SK-N-SH (cell line): ENCODE measurements at regions not wholly inside any gene's neighbourhood (a gene's known extent, or its start where the extent isn't known, plus 50 kb on each side); places are given as distances from the start of the nearest gene placed in this dataset.

ENCODE experiments used
- CTCF ChIA-PET: fragments of 300-600, 350-600 bp; formaldehyde crosslinking; extraction: SDS; loops from one replicate; lab custom pipeline; 2021; lab: Yijun Ruan, JAX
- POLR2A ChIA-PET: fragments of 350-600 bp; sonication (Branson Sonifier 250); formaldehyde crosslinking; extraction: SDS; loops from one replicate; lab custom pipeline; 2020; ENCODE audit warnings: antibody characterized with exemption, inconsistent platforms; lab: Yijun Ruan, JAX
- DNase-seq: peaks from one replicate; pipeline ENCODE4 v3.0.0; 2012
- H2AFZ ChIP-seq: fragments of 200-600 bp; sonication (generic); 2 replicates; pipeline ENCODE4 v1.8.1; 2016; ENCODE audit warnings: antibody characterized with exemption, mild to moderate bottlenecking, low read depth
- H3F3A ChIP-seq: fragments of 200-600 bp; sonication (generic); replicated peaks from 2 replicates; pipeline ENCODE3; 2016; ENCODE audit warnings: antibody characterized with exemption, mild to moderate bottlenecking; ENCODE audit not compliant: insufficient read depth
- H3K27ac ChIP-seq, 2 experiments: fragments of 200-500 bp in 1 of 2; fragments of 200-600 bp in 1 of 2; sonication (Bioruptor generic) in 1 of 2; sonication (generic), shearing (Covaris generic) in 1 of 2; 2 replicates each; pipeline versions ENCODE4 v1.5.1 to v1.6.1; 2014 to 2016; ENCODE audit warnings: low read depth in 2 of 2, inconsistent platforms in 1 of 2, low read length in 1 of 2, mild to moderate bottlenecking in 1 of 2, mixed read lengths in 1 of 2
- H3K27me3 ChIP-seq: fragments of 200-600 bp; sonication (generic), shearing (Covaris generic); 2 replicates; pipeline ENCODE4 v1.6.1; 2016; ENCODE audit warnings: mixed run types; ENCODE audit not compliant: insufficient read depth
- H3K36me3 ChIP-seq, 2 experiments: fragments of 200-500 bp in 1 of 2; fragments of 200-600 bp in 1 of 2; sonication (Bioruptor generic) in 1 of 2; sonication (generic) in 1 of 2; replicated peaks in 1 of 2; 2 replicates each; pipeline versions ENCODE3 to v1.5.1; 2014 to 2016; ENCODE audit warnings: low read length in 1 of 2, mild to moderate bottlenecking in 1 of 2; ENCODE audit not compliant: insufficient read depth in 2 of 2, control insufficient read depth in 1 of 2
- H3K4me1 ChIP-seq, 2 experiments: fragments of 200-500 bp in 1 of 2; fragments of 200-600 bp in 1 of 2; sonication (Bioruptor generic) in 1 of 2; sonication (generic), shearing (Covaris generic) in 1 of 2; 2 replicates each; pipeline versions ENCODE4 v1.5.1 to v1.6.1; 2014 to 2016; ENCODE audit warnings: low read depth in 1 of 2, low read length in 1 of 2, mixed run types in 1 of 2; ENCODE audit not compliant: insufficient read depth in 2 of 2, control insufficient read depth in 1 of 2
- H3K4me2 ChIP-seq: fragments of 200-600 bp; sonication (generic), shearing (Covaris generic); 2 replicates; pipeline ENCODE4 v1.6.1; 2017; ENCODE audit warnings: mixed run types
- H3K4me3 ChIP-seq, 2 experiments: fragments of 200-500 bp in 1 of 2; fragments of 200-600 bp in 1 of 2; sonication (Bioruptor generic) in 1 of 2; sonication (generic), shearing (Covaris generic) in 1 of 2; 2 replicates each; pipeline versions ENCODE4 v1.5.1 to v1.8.1; 2014 to 2016; ENCODE audit warnings: low read depth in 2 of 2, inconsistent platforms in 1 of 2, low read length in 1 of 2, mild to moderate bottlenecking in 1 of 2, mixed read lengths in 1 of 2, moderate library complexity in 1 of 2
- H3K79me2 ChIP-seq: fragments of 200-600 bp; sonication (generic); 2 replicates; pipeline ENCODE4 v1.8.1; 2017; ENCODE audit warnings: mild to moderate bottlenecking; ENCODE audit not compliant: insufficient read depth
- H3K9ac ChIP-seq: fragments of 200-600 bp; sonication (generic); 2 replicates; pipeline ENCODE4 v1.6.1; 2017; ENCODE audit warnings: mixed run types
- H3K9me2 ChIP-seq: fragments of 200-600 bp; sonication (generic); 2 replicates; pipeline ENCODE4 v1.6.1; 2017; ENCODE audit warnings: mixed run types
- H3K9me3 ChIP-seq: fragments of 200-600 bp; sonication (generic); 2 replicates; pipeline ENCODE4 v1.6.1; 2017; ENCODE audit warnings: mixed run types, mild to moderate bottlenecking, moderate library complexity
- H4K20me1 ChIP-seq: fragments of 200-600 bp; sonication (generic); 2 replicates; pipeline ENCODE4 v1.6.1; 2017; ENCODE audit warnings: mild to moderate bottlenecking, mixed run types; ENCODE audit not compliant: insufficient read depth
- EZH2phosphoT487 ChIP-seq: fragments of 200-600 bp; sonication (generic); IDR thresholded peaks from 2 replicates; pipeline ENCODE4 v1.6.1; 2017; ENCODE audit warnings: low read depth, mixed run types, mild to moderate bottlenecking, antibody characterized with exemption, moderate library complexity, borderline replicate concordance
- FOXM1 ChIP-seq: IDR thresholded peaks from 2 replicates; pipeline ENCODE4 v1.4.0; 2012; ENCODE audit warnings: low read depth, mild to moderate bottlenecking
- GATA2 ChIP-seq: sonication (generic); formaldehyde crosslinking; IDR thresholded peaks from 2 replicates; pipeline ENCODE4 v1.5.0; 2020; ENCODE audit warnings: mild to moderate bottlenecking, missing genetic modification reagents
- MEF2A ChIP-seq: IDR thresholded peaks from 2 replicates; pipeline ENCODE4 v1.4.0; 2012; ENCODE audit warnings: low read depth, borderline replicate concordance
- NFIC ChIP-seq: IDR thresholded peaks from 2 replicates; pipeline ENCODE4 v1.4.0; 2012; ENCODE audit warnings: borderline replicate concordance
- POLR2AphosphoS5 ChIP-seq: IDR thresholded peaks from 2 replicates; pipeline ENCODE4 v1.6.1; 2012; ENCODE audit warnings: low read depth, low read length
- WGBS: methylation state at CpG from one replicate; pipeline ENCODE4 v1.1.6; 2017; ENCODE audit warnings: low lambda C conversion rate; 5-methylcytosine and 5-hydroxymethylcytosine counted together
- TF ChIP-seq, protein P1 (sequence below): IDR thresholded peaks from 2 replicates; pipeline ENCODE4 v1.4.0; 2012; ENCODE audit warnings: low read depth, borderline replicate concordance
- TF ChIP-seq, protein P2 (sequence below): fragments of 150-350 bp; IDR thresholded peaks from 2 replicates; pipeline ENCODE4 v1.6.1; 2017; ENCODE audit warnings: antibody characterized with exemption, low read length, low read depth, borderline replicate concordance

DNA sequence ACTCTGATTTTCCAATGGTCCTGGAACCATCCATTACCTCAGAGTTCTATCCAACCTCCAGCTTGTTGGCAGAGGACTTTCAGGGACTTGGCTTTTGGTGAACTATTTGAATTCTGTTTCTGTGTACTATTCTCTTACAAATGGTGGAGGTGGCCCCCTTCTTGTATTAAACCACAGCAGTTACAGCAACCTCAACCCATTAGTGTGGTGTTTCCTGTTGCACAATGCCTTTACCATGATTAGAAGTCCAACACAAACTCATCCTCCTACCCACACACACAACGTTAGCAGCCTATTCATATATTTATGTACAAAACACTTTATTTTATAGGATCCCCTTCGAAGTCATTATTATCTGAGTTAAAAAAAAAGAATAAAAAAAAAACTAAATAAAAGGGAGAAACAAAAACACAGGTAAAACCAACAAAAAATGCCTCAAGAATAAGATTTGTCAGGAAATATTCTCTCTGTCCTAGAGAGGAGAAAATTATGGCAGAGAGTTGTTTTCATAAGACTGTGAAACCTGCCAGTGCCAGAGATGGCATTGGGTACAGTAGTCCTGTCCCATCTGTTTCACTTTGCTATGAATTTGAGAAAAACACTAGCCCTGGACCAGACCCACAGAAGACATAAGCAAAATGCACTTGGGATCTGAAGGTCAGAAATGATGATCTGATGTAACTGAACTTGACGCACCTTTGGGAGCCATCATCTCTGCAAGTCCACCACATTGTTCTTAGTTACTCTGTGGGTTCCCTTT, 1896.0 kb upstream of the PIK3C3 start (continued):
- TF ChIP-seq, protein P1, sequence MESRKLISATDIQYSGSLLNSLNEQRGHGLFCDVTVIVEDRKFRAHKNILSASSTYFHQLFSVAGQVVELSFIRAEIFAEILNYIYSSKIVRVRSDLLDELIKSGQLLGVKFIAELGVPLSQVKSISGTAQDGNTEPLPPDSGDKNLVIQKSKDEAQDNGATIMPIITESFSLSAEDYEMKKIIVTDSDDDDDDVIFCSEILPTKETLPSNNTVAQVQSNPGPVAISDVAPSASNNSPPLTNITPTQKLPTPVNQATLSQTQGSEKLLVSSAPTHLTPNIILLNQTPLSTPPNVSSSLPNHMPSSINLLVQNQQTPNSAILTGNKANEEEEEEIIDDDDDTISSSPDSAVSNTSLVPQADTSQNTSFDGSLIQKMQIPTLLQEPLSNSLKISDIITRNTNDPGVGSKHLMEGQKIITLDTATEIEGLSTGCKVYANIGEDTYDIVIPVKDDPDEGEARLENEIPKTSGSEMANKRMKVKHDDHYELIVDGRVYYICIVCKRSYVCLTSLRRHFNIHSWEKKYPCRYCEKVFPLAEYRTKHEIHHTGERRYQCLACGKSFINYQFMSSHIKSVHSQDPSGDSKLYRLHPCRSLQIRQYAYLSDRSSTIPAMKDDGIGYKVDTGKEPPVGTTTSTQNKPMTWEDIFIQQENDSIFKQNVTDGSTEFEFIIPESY, result no peak
- TF ChIP-seq EZH2phosphoT487, result no peak
- no peak for TF ChIP-seq MEF2A
- TF ChIP-seq POLR2AphosphoS5, result no peak
- TF ChIP-seq, all 33 proteins: peak for 0

DNA sequence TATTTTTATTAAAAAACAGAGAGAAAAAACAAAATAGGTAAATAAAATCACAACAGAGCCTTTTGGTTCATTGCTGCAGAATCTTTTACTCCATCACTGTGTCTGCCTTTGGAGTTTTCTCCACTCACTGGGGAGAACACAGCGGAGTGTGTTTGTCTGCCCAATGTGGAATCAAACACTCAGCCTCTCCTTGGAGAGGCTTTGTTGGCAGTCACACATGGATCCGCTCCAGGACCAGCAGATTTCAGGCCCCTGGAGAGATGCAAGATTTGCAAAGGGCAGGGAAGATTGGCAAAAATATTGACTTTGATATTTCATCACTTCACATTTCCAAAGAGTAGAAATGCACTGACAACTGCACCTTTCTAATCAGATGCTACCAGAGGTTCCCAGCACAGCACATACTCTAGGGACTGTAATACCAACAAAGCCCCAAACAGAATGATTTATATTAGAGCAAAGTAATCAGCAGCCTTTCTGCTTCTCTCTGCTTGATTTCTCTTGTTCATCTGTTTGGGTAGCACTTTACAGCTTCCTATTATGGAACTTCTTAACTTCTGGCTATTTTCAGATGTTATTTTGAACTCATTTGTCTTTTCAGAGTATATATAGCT, 1898.8 kb upstream of the PIK3C3 start:
- ChIA-PET CTCF (no interaction called here), POLR2A (no interaction called here)
- Histone ChIP-seq H3K9me3 (no peaks in the 10 kb centered on the region), H3K4me2 (no peak overlapping the region), H3K27ac (no peak overlapping the region), H4K20me1 (no peaks in the 10 kb centered on the region), H2AFZ (no peak overlapping the region), H3K9ac (no peak overlapping the region), H3K79me2 (no peaks in the 10 kb centered on the region), H3K4me1 (no peaks in the 10 kb centered on the region; a peak in 1 of 4 replicates), H3F3A (no peaks in the 10 kb centered on the region), H3K27me3 (no peaks in the 10 kb centered on the region), H3K4me3 (no peak overlapping the region), H3K9me2 (no peaks in the 10 kb centered on the region), H3K36me3 (no peaks in the 10 kb centered on the region)
- 49% methylated on average over 2 of the region's 2 CpGs for WGBS
- no peak for DNase-seq
- TF ChIP-seq, protein P2, sequence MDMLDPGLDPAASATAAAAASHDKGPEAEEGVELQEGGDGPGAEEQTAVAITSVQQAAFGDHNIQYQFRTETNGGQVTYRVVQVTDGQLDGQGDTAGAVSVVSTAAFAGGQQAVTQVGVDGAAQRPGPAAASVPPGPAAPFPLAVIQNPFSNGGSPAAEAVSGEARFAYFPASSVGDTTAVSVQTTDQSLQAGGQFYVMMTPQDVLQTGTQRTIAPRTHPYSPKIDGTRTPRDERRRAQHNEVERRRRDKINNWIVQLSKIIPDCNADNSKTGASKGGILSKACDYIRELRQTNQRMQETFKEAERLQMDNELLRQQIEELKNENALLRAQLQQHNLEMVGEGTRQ, result no peak
- TF ChIP-seq POLR2AphosphoS5 (no peak), FOXM1 (no peak), GATA2 (no peak), NFIC (no peak)
- TF ChIP-seq, protein P1, result no peak
